ENCODE measurements at regions not wholly inside any gene's neighbourhood (a gene's known extent, or its start where the extent isn't known, plus 50 kb on each side); places are given as distances from the start of the nearest gene placed in this dataset.

DNA sequence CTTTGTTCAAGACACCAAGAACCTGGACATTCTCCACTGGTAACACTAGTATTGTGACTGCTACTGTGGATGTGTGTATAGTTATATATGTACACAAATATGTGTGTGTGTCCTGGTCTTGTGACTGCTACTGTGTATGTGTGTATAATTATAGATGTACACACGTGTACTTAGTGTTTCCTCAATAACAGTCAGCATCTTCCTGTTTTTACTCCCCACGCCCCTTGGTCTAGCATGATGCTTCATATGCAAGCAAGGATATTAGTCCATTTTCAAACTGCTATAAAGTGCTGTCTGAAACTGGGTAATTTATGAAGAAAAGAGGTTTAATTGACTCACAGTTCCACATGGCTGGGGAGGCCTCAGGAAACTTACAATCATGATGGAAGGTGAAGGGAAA is 802.7 kb downstream of the RNF144A start:
- intact Hi-C loops (cut with DNase I): no loop called here
- TF ChIP-seq, protein P1, sequence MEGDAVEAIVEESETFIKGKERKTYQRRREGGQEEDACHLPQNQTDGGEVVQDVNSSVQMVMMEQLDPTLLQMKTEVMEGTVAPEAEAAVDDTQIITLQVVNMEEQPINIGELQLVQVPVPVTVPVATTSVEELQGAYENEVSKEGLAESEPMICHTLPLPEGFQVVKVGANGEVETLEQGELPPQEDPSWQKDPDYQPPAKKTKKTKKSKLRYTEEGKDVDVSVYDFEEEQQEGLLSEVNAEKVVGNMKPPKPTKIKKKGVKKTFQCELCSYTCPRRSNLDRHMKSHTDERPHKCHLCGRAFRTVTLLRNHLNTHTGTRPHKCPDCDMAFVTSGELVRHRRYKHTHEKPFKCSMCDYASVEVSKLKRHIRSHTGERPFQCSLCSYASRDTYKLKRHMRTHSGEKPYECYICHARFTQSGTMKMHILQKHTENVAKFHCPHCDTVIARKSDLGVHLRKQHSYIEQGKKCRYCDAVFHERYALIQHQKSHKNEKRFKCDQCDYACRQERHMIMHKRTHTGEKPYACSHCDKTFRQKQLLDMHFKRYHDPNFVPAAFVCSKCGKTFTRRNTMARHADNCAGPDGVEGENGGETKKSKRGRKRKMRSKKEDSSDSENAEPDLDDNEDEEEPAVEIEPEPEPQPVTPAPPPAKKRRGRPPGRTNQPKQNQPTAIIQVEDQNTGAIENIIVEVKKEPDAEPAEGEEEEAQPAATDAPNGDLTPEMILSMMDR (IDR thresholded peaks at IDR 0.05): no peak
- TF ChIP-seq POLR2A (IDR thresholded peaks at IDR 0.05): no peak
- WGBS, 4 donors: 64 to 74% (median 71%) methylated on average over 2 of the region's 2 CpGs
- H3K9me3 ChIP-seq (replicated peaks in 1 of 3): no peaks in the 10 kb centered on the region
- H3K36me3 ChIP-seq (replicated peaks in 1 of 2): no peaks in the 10 kb centered on the region
- H3K27ac ChIP-seq: no peak overlapping the region
- H3K27me3 ChIP-seq: no peaks in the 10 kb centered on the region
- no peaks in the 10 kb centered on the region for H3K4me1 ChIP-seq (replicated peaks in 1 of 2)
- no peak overlapping the region for H3K4me3 ChIP-seq
- no peak for DNase-seq

- TF ChIP-seq, protein P1 (IDR thresholded peaks at IDR 0.05): no peak
- no peak for TF ChIP-seq POLR2A (IDR thresholded peaks at IDR 0.05)
- no peak for DNase-seq
- Histone ChIP-seq H3K27me3 (no peaks in the 10 kb centered on the region), H3K4me3 (no peak overlapping the region), H3K36me3 (replicated peaks in 1 of 2) (no peaks in the 10 kb centered on the region), H3K27ac (no peak overlapping the region), H3K9me3 (replicated peaks in 1 of 3) (no peaks in the 10 kb centered on the region), H3K4me1 (replicated peaks in 1 of 2) (no peaks in the 10 kb centered on the region)
- WGBS, 4 donors: 77 to 85% (median 82%) methylated on average over 10 of the region's 10 CpGs
- intact Hi-C loops (cut with DNase I): no loop called here
Measured at GRCh38 chr2:7721413-7721995, 804.3 kb downstream of the RNF144A start.

GRCh38 chr2:7722212-7722910 is 805.1 kb downstream of the RNF144A start:
- intact Hi-C loops (cut with DNase I): no loop called here
- no peaks in the 10 kb centered on the region for H3K27me3 ChIP-seq
- no peak for DNase-seq
- 93 to 96% (median 95%) methylated on average over 13 of the region's 13 CpGs for WGBS, 4 donors
- H3K4me1 ChIP-seq (replicated peaks in 1 of 2): no peaks in the 10 kb centered on the region
- no peak overlapping the region for H3K4me3 ChIP-seq
- TF ChIP-seq POLR2A (IDR thresholded peaks at IDR 0.05): no peak
- TF ChIP-seq, protein P1 (IDR thresholded peaks at IDR 0.05): no peak
- no peak overlapping the region for H3K27ac ChIP-seq
- H3K9me3 ChIP-seq (replicated peaks in 1 of 3): no peaks in the 10 kb centered on the region
- H3K36me3 ChIP-seq (replicated peaks in 1 of 2): no peaks in the 10 kb centered on the region

DNA sequence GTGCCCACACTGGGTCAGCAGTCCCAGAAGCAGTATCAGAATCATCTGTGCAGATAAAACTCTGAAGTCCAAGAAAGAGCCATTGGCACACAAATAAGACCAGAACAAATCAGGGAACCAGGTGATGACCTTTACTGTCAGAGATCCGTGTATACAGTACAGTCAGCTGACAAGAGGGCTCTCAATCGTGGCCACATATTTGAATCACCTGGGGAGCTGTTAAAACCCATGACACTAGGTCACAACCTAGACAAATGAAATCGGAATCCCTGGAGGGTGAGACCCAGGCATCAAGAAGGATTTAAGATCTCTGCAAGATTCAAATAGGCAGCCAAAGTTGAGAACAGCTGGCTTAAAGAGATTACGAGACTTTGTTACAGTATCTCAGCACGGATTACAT is 807.1 kb downstream of the RNF144A start:
- Histone ChIP-seq H3K4me3 (no peak overlapping the region), H3K9me3 (replicated peaks in 1 of 3) (no peaks in the 10 kb centered on the region), H3K36me3 (replicated peaks in 1 of 2) (no peaks in the 10 kb centered on the region), H3K4me1 (replicated peaks in 1 of 2) (no peaks in the 10 kb centered on the region), H3K27ac (no peak overlapping the region), H3K27me3 (no peaks in the 10 kb centered on the region)
- no peak for DNase-seq
- WGBS, 4 donors: 73 to 91% (median 88%) methylated on average over 5 of the region's 5 CpGs
- TF ChIP-seq, protein P1 (IDR thresholded peaks at IDR 0.05): no peak
- no peak for TF ChIP-seq POLR2A (IDR thresholded peaks at IDR 0.05)
- intact Hi-C loops (cut with DNase I): no loop called here

All from adrenal gland (tissue), 9 donors.